ENCODE measurements at regions not wholly inside any gene's neighbourhood (a gene's known extent, or its start where the extent isn't known, plus 50 kb on each side); places are given as distances from the start of the nearest gene placed in this dataset.
"Not testable (repeated sequence)": the region's sequence is repeated elsewhere in the genome, so short reads cannot be mapped to it uniquely, and the experiment has no call there.

DNA sequence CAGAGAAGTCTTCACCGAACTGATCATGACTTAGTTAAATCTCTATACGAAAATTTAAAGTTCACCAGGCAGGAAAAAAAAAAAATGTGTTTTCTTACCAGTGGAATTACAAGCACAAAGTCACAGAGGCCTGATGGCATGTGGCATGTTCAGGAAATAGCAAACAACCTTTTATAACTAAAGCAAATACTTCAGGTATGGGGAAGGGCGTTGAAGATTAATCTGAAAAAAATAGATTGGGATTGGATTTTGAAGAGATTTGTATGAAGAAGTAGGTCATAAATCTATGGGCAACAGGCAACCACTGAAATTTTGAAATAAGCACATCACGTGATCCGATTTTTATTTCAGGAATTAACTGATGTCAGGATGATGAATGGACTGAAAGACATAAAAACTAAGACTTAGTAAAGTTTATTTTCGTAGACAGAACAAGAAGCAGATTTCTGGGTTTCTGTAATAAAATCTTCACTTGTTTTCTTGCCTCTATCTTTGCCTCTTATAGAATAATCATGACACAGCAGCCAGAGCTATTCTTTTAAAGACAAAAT, 295.9 kb upstream of the ADGRL4 start:
- DNase-seq, result no peak

DNA sequence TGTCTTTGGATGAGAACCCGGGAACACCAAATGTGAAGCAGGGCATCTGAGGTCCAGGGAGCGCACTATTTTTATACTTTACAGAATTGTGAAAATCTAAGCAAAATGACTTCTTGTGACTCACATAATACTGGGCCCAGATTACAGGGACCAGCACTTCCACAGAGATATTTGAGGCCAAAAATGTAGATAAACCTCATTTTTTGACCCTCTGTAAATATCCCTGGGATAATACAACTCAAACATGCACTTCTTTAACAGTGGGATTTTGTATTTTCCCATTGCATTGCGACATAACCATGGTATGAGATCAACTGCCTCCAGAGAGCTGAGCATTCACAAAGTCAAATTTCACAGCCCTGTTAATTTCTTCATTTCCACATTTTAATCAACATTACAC, 289.4 kb upstream of the ADGRL4 start:
- DNase-seq, result no peak

DNA sequence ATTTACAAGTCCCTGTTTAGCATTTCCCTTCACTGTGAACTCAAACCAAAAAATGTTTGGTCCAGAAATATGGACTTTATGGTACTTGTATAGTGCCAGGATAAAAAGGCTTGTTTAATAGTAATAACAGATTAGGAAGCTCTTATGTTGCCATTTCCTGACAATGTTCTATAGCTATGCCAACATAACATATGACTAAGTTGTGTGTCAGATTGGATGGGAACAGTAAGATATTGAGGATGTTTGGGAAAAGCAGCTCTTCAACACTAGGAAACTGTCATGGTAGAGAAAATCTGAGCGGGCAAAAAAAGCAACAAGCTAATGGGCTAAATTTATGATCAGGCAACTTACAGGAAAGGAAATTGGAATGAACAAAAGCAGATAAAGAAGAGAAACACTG, 287.1 kb upstream of the ADGRL4 start:
- no peak for DNase-seq

GRCh38 chr1:79290927-79291474, 284.5 kb upstream of the ADGRL4 start:
- DNase-seq, result no peak

- no peak for DNase-seq
Measured at GRCh38 chr1:79287982-79288381, 281.5 kb upstream of the ADGRL4 start.

DNA sequence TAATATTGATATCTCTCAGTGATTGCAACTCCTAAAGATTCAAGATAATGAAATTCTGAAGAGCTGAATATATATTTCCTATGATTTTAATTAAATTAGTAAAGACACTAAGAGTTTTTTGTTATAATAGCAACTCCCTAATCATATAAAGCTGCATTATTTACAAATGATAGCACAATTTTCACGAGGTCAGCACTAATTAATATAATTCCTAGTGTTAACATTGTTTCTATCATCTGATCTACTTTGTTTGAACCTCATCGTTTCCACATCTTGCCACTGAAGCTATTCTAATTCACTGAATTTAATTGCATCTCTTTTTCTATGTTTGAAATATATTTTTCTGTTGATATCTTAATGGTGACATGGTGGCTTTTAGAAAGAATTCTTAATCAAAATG, 279.1 kb upstream of the ADGRL4 start:
- no peak for DNase-seq

GRCh38 chr1:79283451-79283850, 276.9 kb upstream of the ADGRL4 start:
- DNase-seq, result no peak

- no peak for DNase-seq
Measured at GRCh38 chr1:79281442-79281841, 274.9 kb upstream of the ADGRL4 start.

DNA sequence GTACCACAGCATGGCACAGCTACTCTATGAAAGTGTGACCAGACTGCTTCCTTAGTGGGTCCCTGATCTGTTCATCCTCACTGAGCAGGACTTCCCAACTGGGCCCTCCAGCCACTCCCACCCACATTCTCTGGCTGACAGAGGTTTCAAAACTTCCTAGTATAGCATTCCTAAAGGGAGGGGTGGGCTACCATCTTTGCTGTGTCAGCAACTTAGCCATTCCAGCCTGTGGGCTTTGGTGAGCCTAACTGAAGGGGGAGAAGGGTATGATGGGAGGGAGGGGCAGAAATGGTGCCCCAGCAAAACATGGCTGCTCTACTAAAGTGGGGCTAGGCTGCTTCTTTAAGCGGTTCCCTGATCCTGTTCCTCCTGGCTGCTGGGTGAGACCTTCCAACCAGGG, 265.2 kb upstream of the ADGRL4 start:
- DNase-seq, result no peak

GRCh38 chr1:79264975-79265818, 258.7 kb upstream of the ADGRL4 start:
- no peak for DNase-seq

DNA sequence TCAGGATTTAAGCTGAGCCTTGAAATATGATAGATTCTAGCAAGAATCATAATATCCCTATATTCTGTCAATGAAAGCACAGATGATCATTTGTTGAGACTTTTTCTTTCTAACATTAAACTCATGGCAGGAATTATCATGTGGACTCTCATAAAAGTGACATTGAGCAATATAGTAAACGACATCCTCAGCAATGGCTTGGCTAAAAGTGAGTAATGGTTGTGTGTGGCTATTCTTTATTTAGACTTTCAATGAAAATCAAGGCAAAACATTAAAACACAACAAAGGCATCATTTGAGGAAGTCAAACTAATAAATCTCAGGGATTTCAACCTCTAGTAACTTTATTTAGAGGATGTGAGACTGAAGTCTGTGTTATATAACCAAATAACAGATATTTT, 257.8 kb upstream of the ADGRL4 start:
- no peak for DNase-seq

DNA sequence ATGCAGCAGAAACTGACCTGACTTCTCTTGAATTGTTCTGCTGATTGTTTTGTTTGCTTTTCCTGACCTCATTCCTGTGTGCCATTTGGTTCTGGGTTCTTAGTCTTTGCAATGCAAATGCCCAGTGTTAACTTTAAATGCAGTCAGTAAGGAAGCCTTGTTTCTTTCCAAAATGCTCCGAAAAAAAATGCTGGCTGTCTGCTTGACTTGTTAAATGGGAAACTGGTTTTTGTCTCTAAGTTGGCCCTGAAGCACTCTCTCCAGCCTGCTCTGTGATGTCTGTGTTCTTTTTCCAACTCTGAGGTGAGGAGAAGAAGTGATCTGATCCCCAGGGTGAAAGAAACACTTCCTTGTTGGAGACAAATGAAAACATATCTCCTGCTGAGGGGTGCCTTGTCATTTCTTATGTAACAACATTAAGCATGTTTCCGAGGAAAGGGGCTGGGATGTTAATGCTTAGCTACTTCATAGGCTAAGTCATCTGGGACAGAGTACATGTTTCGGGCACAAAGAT, 256.3 kb upstream of the ADGRL4 start:
- DNase-seq, result no peak

GRCh38 chr1:79259390-79260336, 253.1 kb upstream of the ADGRL4 start:
- no peak for DNase-seq

- DNase-seq, result no peak
Measured at GRCh38 chr1:79255421-79255820, 248.9 kb upstream of the ADGRL4 start.

DNA sequence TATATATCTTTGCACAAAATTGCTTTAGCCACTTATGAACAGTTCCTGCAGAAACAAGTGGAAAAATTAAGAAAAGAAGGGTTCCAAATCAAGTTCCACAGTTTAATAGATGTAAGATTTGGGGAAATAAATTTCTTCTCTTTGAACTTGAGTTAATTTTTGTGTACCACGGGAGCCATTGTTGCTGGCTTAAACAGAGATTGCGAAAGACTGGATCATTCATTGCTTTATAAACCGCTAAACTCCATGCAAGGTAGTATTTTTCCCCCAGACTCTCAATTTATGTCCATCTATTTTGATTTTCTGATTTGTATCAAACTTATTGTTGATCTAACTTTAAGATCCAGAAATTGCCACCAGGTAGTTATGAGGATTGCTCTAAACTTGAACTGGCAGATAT, 246.1 kb upstream of the ADGRL4 start:
- DNase-seq, result no peak

GRCh38 chr1:79239840-79240239, 233.3 kb upstream of the ADGRL4 start:
- no peak for DNase-seq

- DNase-seq, result no peak
Measured at GRCh38 chr1:79235301-79236002, 228.9 kb upstream of the ADGRL4 start.

GRCh38 chr1:79232818-79233217, 226.3 kb upstream of the ADGRL4 start:
- no peak for DNase-seq

- DNase-seq, result not testable (repeated sequence)
Measured at GRCh38 chr1:79230751-79231150, 224.2 kb upstream of the ADGRL4 start.

GRCh38 chr1:79226963-79227362, 220.4 kb upstream of the ADGRL4 start:
- DNase-seq, result no peak

- DNase-seq, result no peak
Measured at GRCh38 chr1:79224537-79224936, 218.0 kb upstream of the ADGRL4 start.

- DNase-seq, result no peak
Measured at GRCh38 chr1:79220509-79220908, 214.0 kb upstream of the ADGRL4 start.
